Sigmoid colon (tissue), 4 donors: ENCODE measurements at regions not wholly inside any gene's neighbourhood (a gene's known extent, or its start where the extent isn't known, plus 50 kb on each side); places are given as distances from the start of the nearest gene placed in this dataset.

Experiments used
- CTCF ChIP-seq, 4 experiments: fragments of 450-650 bp in 3 of 4; fragments of 200-600 bp in 1 of 4; IDR thresholded peaks; one replicate each; pipeline ENCODE4 v1.5.1; 2016 to 2019; ENCODE audit warnings: antibody characterized with exemption in 4 of 4, mild to moderate bottlenecking in 3 of 4, moderate library complexity in 2 of 4
- EP300 ChIP-seq, 4 donors: sonication (generic); formaldehyde crosslinking; IDR thresholded peaks; one replicate each; pipeline ENCODE4 v1.6.1; 2017; ENCODE audit warnings: antibody characterized with exemption in 4 of 4
- POLR2A ChIP-seq, 2 donors: fragments of 450-650 bp; IDR thresholded peaks; one replicate each; pipeline ENCODE4 v1.6.1; 2016; ENCODE audit warnings: antibody characterized with exemption in 2 of 2, mild to moderate bottlenecking in 2 of 2, moderate library complexity in 2 of 2
- POLR2AphosphoS5 ChIP-seq, 4 donors: sonication (generic); formaldehyde crosslinking; IDR thresholded peaks; one replicate each; pipeline ENCODE4 v1.6.1; 2017; ENCODE audit warnings: antibody characterized with exemption in 4 of 4

GRCh38 chr4:33411182-33411581 is 2691.0 kb downstream of the PCDH7 start:
- TF ChIP-seq POLR2AphosphoS5 (IDR thresholded peaks at IDR 0.05), result no peak
- TF ChIP-seq POLR2A (IDR thresholded peaks at IDR 0.05), result no peak
- TF ChIP-seq CTCF (IDR thresholded peaks at IDR 0.05), result no peak
- TF ChIP-seq EP300 (IDR thresholded peaks at IDR 0.05), result no peak
